ENCODE measurements at regions not wholly inside any gene's neighbourhood (a gene's known extent, or its start where the extent isn't known, plus 50 kb on each side); places are given as distances from the start of the nearest gene placed in this dataset.

GRCh38 chr2:225177098-225177497 lies 134.8 kb upstream of the DOCK10 start:
- TF ChIP-seq CTCF (IDR thresholded peaks at IDR 0.05), result no peak
- TF ChIP-seq POLR2A (IDR thresholded peaks at IDR 0.05), result no peak
